ENCODE measurements at regions not wholly inside any gene's neighbourhood (a gene's known extent, or its start where the extent isn't known, plus 50 kb on each side); places are given as distances from the start of the nearest gene placed in this dataset.

GRCh38 chr5:103474677-103475076, 87.9 kb downstream of the NUDT12 start:
- H4K20me1 ChIP-seq (ENCODE audit: insufficient read depth), result no peaks in the 10 kb centered on the region
- H3K4me2 ChIP-seq (ENCODE audit: low read length), result no peak overlapping the region
- H3K4me3 ChIP-seq (ENCODE audit: low read length), result no peak overlapping the region
- no peaks in the 10 kb centered on the region for H3K9me3 ChIP-seq (ENCODE audit: low read length)
- no peaks in the 10 kb centered on the region for H3K27me3 ChIP-seq (ENCODE audit: insufficient read depth, low read depth, low read length)
- H3K9me2 ChIP-seq (ENCODE audit: insufficient read depth, low read length), result no peaks in the 10 kb centered on the region
- H3K79me2 ChIP-seq (replicated peaks; ENCODE audit: insufficient read depth, low read length), result no peaks in the 10 kb centered on the region
- H2AFZ ChIP-seq (ENCODE audit: low read depth, low read length), result no peak overlapping the region
- no peaks in the 10 kb centered on the region for H3F3A ChIP-seq (ENCODE audit: insufficient read depth, low read length, poor library complexity, severe bottlenecking)
- TF ChIP-seq TAF1 (IDR thresholded peaks at IDR 0.05; ENCODE audit: low read depth) (no peak), REST (IDR thresholded peaks at IDR 0.05; ENCODE audit: borderline replicate concordance) (no peak), RAD21 (conservative IDR thresholded peaks at IDR 0.05) (peak; percentile 22)
- H3K36me3 ChIP-seq (ENCODE audit: insufficient read depth, low read length), result no peaks in the 10 kb centered on the region
- H3K9ac ChIP-seq (ENCODE audit: low read length), result no peak overlapping the region
- H3K27ac ChIP-seq (ENCODE audit: low read length), result no peak overlapping the region

- H3K9me3 ChIP-seq (ENCODE audit: low read length), result no peaks in the 10 kb centered on the region
- no peaks in the 10 kb centered on the region for H3K27me3 ChIP-seq (ENCODE audit: insufficient read depth, low read depth, low read length)
- H3K4me3 ChIP-seq (ENCODE audit: low read length), result no peak overlapping the region
- H3K9ac ChIP-seq (ENCODE audit: low read length), result no peak overlapping the region
- H3K27ac ChIP-seq (ENCODE audit: low read length), result no peak overlapping the region
- H3K4me2 ChIP-seq (ENCODE audit: low read length), result no peak overlapping the region
- TF ChIP-seq RAD21 (conservative IDR thresholded peaks at IDR 0.05) (no peak), MXI1 (conservative IDR thresholded peaks at IDR 0.05; ENCODE audit: poor library complexity, severe bottlenecking) (no peak), TAF1 (IDR thresholded peaks at IDR 0.05; ENCODE audit: low read depth) (no peak), REST (IDR thresholded peaks at IDR 0.05; ENCODE audit: borderline replicate concordance) (no peak), CTCF (IDR thresholded peaks at IDR 0.05; ENCODE audit: poor library complexity, severe bottlenecking) (no peak)
- no peaks in the 10 kb centered on the region for H4K20me1 ChIP-seq (ENCODE audit: insufficient read depth)
- no peaks in the 10 kb centered on the region for H3F3A ChIP-seq (ENCODE audit: insufficient read depth, low read length, poor library complexity, severe bottlenecking)
- H3K79me2 ChIP-seq (replicated peaks; ENCODE audit: insufficient read depth, low read length), result no peaks in the 10 kb centered on the region
- no peaks in the 10 kb centered on the region for H3K36me3 ChIP-seq (ENCODE audit: insufficient read depth, low read length)
- H3K9me2 ChIP-seq (ENCODE audit: insufficient read depth, low read length), result no peaks in the 10 kb centered on the region
- no peak overlapping the region for H2AFZ ChIP-seq (ENCODE audit: low read depth, low read length)
Observed at GRCh38 chr5:103473725-103474124, 88.9 kb downstream of the NUDT12 start.
